ENCODE measurements at regions not wholly inside any gene's neighbourhood (a gene's known extent, or its start where the extent isn't known, plus 50 kb on each side); places are given as distances from the start of the nearest gene placed in this dataset.

- no peak for TF ChIP-seq CTCF (conservative IDR thresholded peaks at IDR 0.05; ENCODE audit: low read depth in 2 of 2)
- TF ChIP-seq POLR2AphosphoS5 (IDR thresholded peaks at IDR 0.05; ENCODE audit: low read depth), result no peak
- no peak for TF ChIP-seq EZH2 (IDR thresholded peaks at IDR 0.05; ENCODE audit: low read depth, unreplicated experiment)
- TF ChIP-seq EZH2phosphoT487 (IDR thresholded peaks at IDR 0.05; ENCODE audit: unreplicated experiment), result no peak
Observed at GRCh38 chr9:94445863-94446262, 109.0 kb upstream of the PCAT7 start.

Data from GM23338 (cell line).